GM23338 (cell line): ENCODE measurements at regions not wholly inside any gene's neighbourhood (a gene's known extent, or its start where the extent isn't known, plus 50 kb on each side); places are given as distances from the start of the nearest gene placed in this dataset.
A peak's percentile ranks its signal among the peaks of the same experiment; 100 is the strongest.

ENCODE experiments used
- ATAC-seq: fragments of 200-7000 bp; cut with Tn5 transposase; 3 replicates; pipeline ENCODE4 v1.9.1; 2020
- DNase-seq: peaks from one replicate; pipeline ENCODE4 v3.0.0-alpha.2; 2015; ENCODE audit warnings: low spot score
- H2AFZ ChIP-seq: fragments of 200-600 bp; sonication (generic); 2 replicates; pipeline ENCODE4 v1.8.0; 2016; ENCODE audit warnings: antibody characterized with exemption, mild to moderate bottlenecking, moderate library complexity
- H3F3A ChIP-seq: fragments of 200-600 bp; sonication (generic); replicated peaks from 2 replicates; pipeline ENCODE4 v1.8.0; 2017; ENCODE audit warnings: antibody characterized with exemption, mixed run types, low read depth
- H3K27ac ChIP-seq: fragments of 200-600 bp; sonication (generic); 2 replicates; pipeline ENCODE4 v1.6.1; 2016; ENCODE audit warnings: low read depth
- H3K27me3 ChIP-seq: fragments of 200-600 bp; sonication (generic); 2 replicates; pipeline ENCODE4 v1.8.0; 2016; ENCODE audit warnings: mild to moderate bottlenecking, mixed run types, moderate library complexity; ENCODE audit not compliant: insufficient read depth
- H3K36me3 ChIP-seq: fragments of 200-600 bp; sonication (generic); 2 replicates; pipeline ENCODE4 v1.8.0; 2016; ENCODE audit warnings: mild to moderate bottlenecking; ENCODE audit not compliant: insufficient read depth
- H3K4me1 ChIP-seq: fragments of 200-600 bp; sonication (generic); 2 replicates; pipeline ENCODE4 v1.8.0; 2016; ENCODE audit warnings: mild to moderate bottlenecking, moderate library complexity; ENCODE audit not compliant: insufficient read depth
- H3K4me2 ChIP-seq: fragments of 200-600 bp; sonication (generic); 2 replicates; pipeline ENCODE4 v1.7.1; 2017; ENCODE audit warnings: mixed run types
- H3K4me3 ChIP-seq: fragments of 200-600 bp; sonication (generic); 2 replicates; pipeline ENCODE4 v1.6.1; 2016; ENCODE audit warnings: mixed run types
- H3K79me2 ChIP-seq: fragments of 200-600 bp; sonication (generic); replicated peaks from 2 replicates; pipeline ENCODE4 v1.8.0; 2017; ENCODE audit warnings: mild to moderate bottlenecking; ENCODE audit not compliant: insufficient read depth
- H3K9me2 ChIP-seq: fragments of 200-600 bp; sonication (generic); 2 replicates; pipeline ENCODE4 v1.8.0; 2017; ENCODE audit not compliant: insufficient read depth
- H4K20me1 ChIP-seq: fragments of 200-600 bp; sonication (generic); replicated peaks from 2 replicates; pipeline ENCODE4 v1.8.0; 2017; ENCODE audit warnings: mild to moderate bottlenecking; ENCODE audit not compliant: insufficient read depth
- H3K27ac Mint-ChIP-seq: 2 replicates; pipeline ENCODE4 v1.8.0; 2020; ENCODE audit warnings: inconsistent platforms, mild to moderate bottlenecking, moderate library complexity, mixed read lengths
- H3K27me3 Mint-ChIP-seq: 3 replicates; pipeline ENCODE4 v1.8.0; 2022; ENCODE audit warnings: low read depth, mild to moderate bottlenecking, moderate library complexity, mixed read lengths, inconsistent platforms; ENCODE audit not compliant: insufficient read depth, poor library complexity
- H3K36me3 Mint-ChIP-seq: 3 replicates; pipeline ENCODE4 v1.8.0; 2021; ENCODE audit warnings: low read depth, mild to moderate bottlenecking, inconsistent platforms, moderate library complexity, mixed read lengths
- H3K4me1 Mint-ChIP-seq: 3 replicates; pipeline ENCODE4 v1.8.0; 2020; ENCODE audit warnings: mild to moderate bottlenecking, inconsistent platforms, mixed read lengths
- H3K4me3 Mint-ChIP-seq: 3 replicates; pipeline ENCODE4 v1.8.0; 2021; ENCODE audit warnings: moderate library complexity, mild to moderate bottlenecking, inconsistent platforms, mixed read lengths
- H3K9me3 Mint-ChIP-seq: 3 replicates; pipeline ENCODE4 v1.8.0; 2020; ENCODE audit warnings: moderate library complexity, mild to moderate bottlenecking, inconsistent platforms, mixed read lengths
- CREB1 ChIP-seq: fragments of 250-450 bp; sonication (Bioruptor Pico); IDR thresholded peaks from 2 replicates; pipeline ENCODE4 v1.5.0; 2020; ENCODE audit warnings: low read depth, mild to moderate bottlenecking, moderate library complexity
- CTCF ChIP-seq, 2 experiments: fragments of 200-600 bp in 1 of 2; sonication (generic) in 1 of 2; conservative IDR thresholded peaks; 2 replicates each; pipeline versions ENCODE4 v1.5.1 to v1.6.1; 2016 to 2017; ENCODE audit warnings: antibody characterized with exemption in 2 of 2, low read depth in 2 of 2, mild to moderate bottlenecking in 2 of 2, moderate library complexity in 1 of 2
- ETS1 ChIP-seq: IDR thresholded peaks from 2 replicates; pipeline ENCODE4 v1.6.1; 2016; ENCODE audit warnings: antibody characterized with exemption
- EZH2 ChIP-seq: fragments of 200-600 bp; sonication (generic); IDR thresholded peaks from one replicate; pipeline ENCODE4 v1.8.0; 2017; ENCODE audit warnings: antibody characterized with exemption, mild to moderate bottlenecking, low read depth; ENCODE audit not compliant: unreplicated experiment
- EZH2phosphoT487 ChIP-seq: fragments of 200-600 bp; sonication (generic); IDR thresholded peaks from one replicate; pipeline ENCODE4 v1.8.1; 2018; ENCODE audit warnings: antibody characterized with exemption; ENCODE audit not compliant: unreplicated experiment
- JUNB ChIP-seq: IDR thresholded peaks from one replicate; pipeline ENCODE4 v1.6.1; 2016; ENCODE audit warnings: antibody characterized with exemption; ENCODE audit not compliant: unreplicated experiment
- NANOG ChIP-seq: IDR thresholded peaks from 2 replicates; pipeline ENCODE4 v1.6.1; 2016; ENCODE audit warnings: antibody characterized with exemption, borderline replicate concordance
- POLR2AphosphoS5 ChIP-seq: IDR thresholded peaks from 2 replicates; pipeline ENCODE4 v1.6.1; 2016; ENCODE audit warnings: antibody characterized with exemption, low read depth
- REST ChIP-seq: IDR thresholded peaks from one replicate; pipeline ENCODE4 v1.6.1; 2018; ENCODE audit warnings: antibody characterized with exemption; ENCODE audit not compliant: unreplicated experiment
- STAT1 ChIP-seq: IDR thresholded peaks from one replicate; pipeline ENCODE4 v1.6.1; 2016; ENCODE audit warnings: antibody characterized with exemption; ENCODE audit not compliant: unreplicated experiment
- ZNF114 ChIP-seq: fragments of 250-450 bp; sonication (Bioruptor Pico); IDR thresholded peaks from 2 replicates; pipeline ENCODE4 v1.5.0; 2020; ENCODE audit warnings: mild to moderate bottlenecking, moderate library complexity
- ZNF331 ChIP-seq: fragments of 250-450 bp; sonication (Bioruptor Pico); IDR thresholded peaks from 2 replicates; pipeline ENCODE4 v1.5.0; 2020; ENCODE audit warnings: low read depth, mild to moderate bottlenecking, moderate library complexity
- ZNF462 ChIP-seq: fragments of 250-450 bp; sonication (Bioruptor Pico); IDR thresholded peaks from 2 replicates; pipeline ENCODE4 v1.5.0; 2020; ENCODE audit warnings: mild to moderate bottlenecking, moderate library complexity

GRCh38 chr6:82836022-82836575 lies 229.5 kb downstream of the UBE3D start:
- Histone ChIP-seq H3K4me1 (0 out of 2 replicates have a peak, but pooled peaks cover 4% of the 10 kb centered on the region), H3K79me2 (no peaks in the 10 kb centered on the region), H3K4me3 (no peak overlapping the region), H4K20me1 (no peaks in the 10 kb centered on the region), H3F3A (no peaks in the 10 kb centered on the region), H3K36me3 (no peaks in the 10 kb centered on the region), H3K27ac (no peak overlapping the region), H3K9me2 (peaks cover 5% of the 10 kb centered on the region), H2AFZ (peak overlapping the region; percentile 94), H3K27me3 (no peaks in the 10 kb centered on the region), H3K4me2 (no peak overlapping the region)
- peak overlapping the region; percentile 50 for H3K27ac Mint-ChIP-seq
- no peaks in the 10 kb centered on the region for H3K9me3 Mint-ChIP-seq
- peaks cover 2% of the 10 kb centered on the region for H3K27me3 Mint-ChIP-seq
- DNase-seq (peak; percentile 57), ATAC-seq (peak; percentile 73)
- H3K4me1 Mint-ChIP-seq = peaks cover 8% of the 10 kb centered on the region
- no peak for TF ChIP-seq NANOG
- TF ChIP-seq CREB1 (CRISPR knock-in tag) = no peak
- no peak for TF ChIP-seq ZNF331
- no peak for TF ChIP-seq EZH2phosphoT487
- no peak for TF ChIP-seq JUNB
- no peak for TF ChIP-seq ETS1
- TF ChIP-seq STAT1 = no peak
- no peak for TF ChIP-seq REST
- no peak for TF ChIP-seq CTCF (conservative IDR thresholded peaks at IDR 0.05; ENCODE audit: low read depth in 2 of 2)
- no peak for TF ChIP-seq EZH2
- TF ChIP-seq ZNF462 = no peak
- TF ChIP-seq ZNF114 (CRISPR knock-in tag) = no peak
- no peak for TF ChIP-seq POLR2AphosphoS5
- H3K4me3 Mint-ChIP-seq = no peak overlapping the region
- no peaks in the 10 kb centered on the region for H3K36me3 Mint-ChIP-seq
